PC-9 (cell line): ENCODE measurements at regions not wholly inside any gene's neighbourhood (a gene's known extent, or its start where the extent isn't known, plus 50 kb on each side); places are given as distances from the start of the nearest gene placed in this dataset.

ENCODE experiments used
- BruUV-seq: library from RNA; stranded (reverse); fragments of 400-500 nt; replicated peaks from 2 replicates; lab custom pipeline; 2021; lab: Mats Ljungman, UMichigan
- CTCF ChIA-PET: fragments of 300-600 bp; sonication (Branson Sonifier 250); formaldehyde crosslinking; loops from one replicate; lab custom pipeline; 2022; ENCODE audit warnings: antibody characterized with exemption; lab: Charles Lee
- POLR2A ChIA-PET: fragments of 300-600 bp; sonication (Branson Sonifier 250); formaldehyde crosslinking; loops from one replicate; lab custom pipeline; 2022; ENCODE audit warnings: antibody characterized with exemption; ENCODE audit not compliant: unreplicated experiment; lab: Charles Lee
- DNase-seq, 2 experiments: peaks; one replicate each; pipeline versions ENCODE4 v3.0.0 to v3.0.0-alpha.2; 2015 to 2022; ENCODE audit warnings: mixed read lengths in 1 of 2
- H2AFZ ChIP-seq: fragments of 200-600 bp; sonication (generic); 2 replicates; pipeline ENCODE4 v1.8.1; 2017; ENCODE audit warnings: antibody characterized with exemption
- H3F3A ChIP-seq: fragments of 200-600 bp; sonication (generic); 2 replicates; pipeline ENCODE4 v1.8.1; 2017; ENCODE audit warnings: antibody characterized with exemption, mild to moderate bottlenecking, low read depth; ENCODE audit not compliant: insufficient read depth
- H3K27ac ChIP-seq: fragments of 200-600 bp; sonication (generic); 2 replicates; pipeline ENCODE4 v1.6.1; 2016; ENCODE audit warnings: mixed run types
- H3K27me3 ChIP-seq: fragments of 200-600 bp; sonication (generic); 2 replicates; pipeline ENCODE4 v1.6.1; 2016; ENCODE audit warnings: low read depth, mixed run types; ENCODE audit not compliant: insufficient read depth
- H3K36me3 ChIP-seq: fragments of 200-600 bp; sonication (generic); 2 replicates; pipeline ENCODE4 v1.6.1; 2016; ENCODE audit warnings: low read depth, mixed run types
- H3K4me1 ChIP-seq: fragments of 200-600 bp; sonication (generic); replicated peaks from 2 replicates; pipeline ENCODE4 v1.6.1; 2016; ENCODE audit warnings: mixed run types; ENCODE audit not compliant: insufficient read depth
- H3K4me2 ChIP-seq: fragments of 200-600 bp; sonication (generic); 2 replicates; pipeline ENCODE4 v1.6.1; 2017; ENCODE audit warnings: mixed run types
- H3K4me3 ChIP-seq: fragments of 200-600 bp; sonication (generic); 2 replicates; pipeline ENCODE4 v1.6.1; 2016; ENCODE audit warnings: mixed run types
- H3K79me2 ChIP-seq: fragments of 200-600 bp; sonication (generic); 2 replicates; pipeline ENCODE4 v1.6.1; 2017; ENCODE audit warnings: low read depth, mixed run types
- H3K9me2 ChIP-seq: fragments of 200-600 bp; sonication (generic); 2 replicates; pipeline ENCODE4 v1.8.1; 2017; ENCODE audit warnings: mild to moderate bottlenecking; ENCODE audit not compliant: insufficient read depth
- H3K9me3 ChIP-seq: fragments of 200-600 bp; sonication (generic); 2 replicates; pipeline ENCODE4 v1.8.1; 2016; ENCODE audit warnings: low read depth; ENCODE audit not compliant: insufficient read depth
- H4K20me1 ChIP-seq: fragments of 200-600 bp; sonication (generic); 2 replicates; pipeline ENCODE4 v1.8.1; 2017; ENCODE audit not compliant: insufficient read depth
- CTCF ChIP-seq: fragments of 200-600 bp; sonication (generic); conservative IDR thresholded peaks from 2 replicates; pipeline ENCODE4 v1.6.1; 2017; ENCODE audit warnings: mixed run types, antibody characterized with exemption, mild to moderate bottlenecking, moderate library complexity
- EZH2 ChIP-seq: fragments of 200-600 bp; sonication (generic); IDR thresholded peaks from 2 replicates; pipeline ENCODE4 v1.8.0; 2017; ENCODE audit warnings: antibody characterized with exemption, low read depth
- intact Hi-C: fragments of 100-400 bp; cut with micrococcal nuclease; formaldehyde crosslinking; loops from one replicate; pipeline ENCODE4 v1.10.0; 2022; ENCODE audit not compliant: unreplicated experiment

- no peak overlapping the region for H3K4me3 ChIP-seq
- intact Hi-C loops = no loop called here
- DNase-seq = no peak
- no peaks in the 10 kb centered on the region for H3K9me2 ChIP-seq
- no peak overlapping the region for H3K4me2 ChIP-seq
- no peaks in the 10 kb centered on the region for H3K79me2 ChIP-seq
- H3K9me3 ChIP-seq = no peaks in the 10 kb centered on the region
- no peaks in the 10 kb centered on the region for H3K36me3 ChIP-seq
- H3F3A ChIP-seq = no peaks in the 10 kb centered on the region
- no peak overlapping the region for H2AFZ ChIP-seq
- H3K4me1 ChIP-seq = no peaks in the 10 kb centered on the region
- no peak overlapping the region for H3K27ac ChIP-seq
- H3K27me3 ChIP-seq = no peaks in the 10 kb centered on the region
- H4K20me1 ChIP-seq = no peaks in the 10 kb centered on the region
- ChIA-PET POLR2A (no interaction called here), CTCF (no interaction called here)
- TF ChIP-seq CTCF (no peak), EZH2 (no peak)
- no TSS peak for BruUV-seq
Observed at GRCh38 chr4:106659371-106659770, 290.8 kb upstream of the GIMD1 start.

- no peak for DNase-seq
- H3K9me3 ChIP-seq = no peaks in the 10 kb centered on the region
- H3K9me2 ChIP-seq = no peaks in the 10 kb centered on the region
- ChIA-PET CTCF (no interaction called here), POLR2A (no interaction called here)
- TF ChIP-seq CTCF (no peak), EZH2 (no peak)
- no peak overlapping the region for H3K27ac ChIP-seq
- no peaks in the 10 kb centered on the region for H4K20me1 ChIP-seq
- no peaks in the 10 kb centered on the region for H3K27me3 ChIP-seq
- no peak overlapping the region for H3K4me2 ChIP-seq
- no peaks in the 10 kb centered on the region for H3K79me2 ChIP-seq
- H3F3A ChIP-seq = no peaks in the 10 kb centered on the region
- intact Hi-C loops = no loop called here
- H2AFZ ChIP-seq = no peak overlapping the region
- no TSS peak for BruUV-seq
- H3K4me1 ChIP-seq = no peaks in the 10 kb centered on the region
- no peak overlapping the region for H3K4me3 ChIP-seq
- no peaks in the 10 kb centered on the region for H3K36me3 ChIP-seq
Observed at GRCh38 chr4:106652095-106652494, 283.5 kb upstream of the GIMD1 start.

- ChIA-PET CTCF (no interaction called here), POLR2A (no interaction called here)
- H3K9me2 ChIP-seq = no peaks in the 10 kb centered on the region
- no peaks in the 10 kb centered on the region for H3K4me1 ChIP-seq
- intact Hi-C loops = no loop called here
- no peaks in the 10 kb centered on the region for H3K27me3 ChIP-seq
- no peaks in the 10 kb centered on the region for H4K20me1 ChIP-seq
- DNase-seq = no peak
- no peaks in the 10 kb centered on the region for H3F3A ChIP-seq
- no peak for TF ChIP-seq CTCF
- TF ChIP-seq EZH2 = no peak
- H3K9me3 ChIP-seq = no peaks in the 10 kb centered on the region
- no peak overlapping the region for H3K27ac ChIP-seq
- no peak overlapping the region for H3K4me2 ChIP-seq
- H2AFZ ChIP-seq = no peak overlapping the region
- no TSS peak for BruUV-seq
- H3K79me2 ChIP-seq = no peaks in the 10 kb centered on the region
- H3K4me3 ChIP-seq = no peak overlapping the region
- H3K36me3 ChIP-seq = no peaks in the 10 kb centered on the region
Observed at GRCh38 chr4:106650701-106651100, 282.1 kb upstream of the GIMD1 start.
